ENCODE measurements at regions not wholly inside any gene's neighbourhood (a gene's known extent, or its start where the extent isn't known, plus 50 kb on each side); places are given as distances from the start of the nearest gene placed in this dataset.

GRCh38 chr14:58755031-58755925 lies 117.5 kb downstream of the DACT1 start:
- DNase-seq (peak in 2 of 3 donors; percentile 35), ATAC-seq (peak; percentile 63)
- no peak for TF ChIP-seq CTCF (IDR thresholded peaks at IDR 0.05)
- Histone ChIP-seq H3K4me3 (no peak overlapping the region), H3K4me1 (ENCODE audit: low read depth) (peaks cover 56% of the 10 kb centered on the region), H3K9me3 (no peaks in the 10 kb centered on the region), H3K36me3 (ENCODE audit: low read depth) (no peaks in the 10 kb centered on the region)
- intact Hi-C loops (cut with DNase I, micrococcal nuclease), result no loop called here

DNA sequence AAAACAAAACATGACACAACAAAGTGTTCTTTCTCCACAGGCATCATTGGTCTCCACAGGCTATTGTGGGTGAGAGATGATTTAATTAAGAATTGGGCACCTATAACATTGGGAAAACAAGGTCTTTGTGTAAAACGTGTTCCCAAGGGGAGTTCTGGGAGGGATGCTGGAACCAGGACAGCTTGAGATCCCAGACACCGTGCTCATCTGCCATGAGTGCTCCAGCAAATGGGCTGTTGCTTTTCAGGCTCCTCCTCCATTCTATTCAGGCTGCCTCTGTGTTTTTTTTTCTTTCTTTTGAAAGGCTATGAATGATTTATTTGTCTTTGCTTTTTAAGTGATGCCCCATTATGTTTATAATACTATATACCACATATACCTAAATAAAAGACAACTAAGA lies 122.4 kb downstream of the DACT1 start:
- intact Hi-C loops (cut with DNase I, micrococcal nuclease), result no loop called here
- no peak for ATAC-seq
- TF ChIP-seq CTCF (IDR thresholded peaks at IDR 0.05), result no peak

DNA sequence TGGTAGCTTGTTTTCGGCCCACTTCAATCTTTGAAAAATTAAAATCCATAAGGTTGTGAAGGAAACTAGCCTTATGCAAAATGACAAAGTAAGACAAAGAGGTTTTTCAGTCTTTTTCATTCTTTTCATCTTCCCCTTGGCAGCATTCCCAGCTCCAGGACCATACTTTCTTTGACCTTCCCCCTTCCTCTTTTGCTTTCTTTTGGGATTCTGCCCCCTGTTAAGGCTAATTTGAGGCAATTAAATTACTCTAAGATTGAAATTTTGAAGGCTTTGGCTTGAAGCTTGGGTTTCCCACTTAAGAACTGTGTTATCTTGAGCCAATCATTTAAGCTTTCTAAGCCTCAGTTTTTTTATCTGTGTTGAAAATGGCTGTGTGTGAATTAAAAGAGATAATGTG lies 124.9 kb downstream of the DACT1 start:
- intact Hi-C loops (cut with DNase I, micrococcal nuclease), result no loop called here
- TF ChIP-seq CTCF (IDR thresholded peaks at IDR 0.05), result no peak
- no peak for DNase-seq
- H3K36me3 ChIP-seq (ENCODE audit: low read depth), result no peaks in the 10 kb centered on the region
- no peak for ATAC-seq
- no peaks in the 10 kb centered on the region for H3K9me3 ChIP-seq
- no peak overlapping the region for H3K4me3 ChIP-seq
- H3K4me1 ChIP-seq (ENCODE audit: low read depth), result no peaks in the 10 kb centered on the region

More for the DNA sequence above, 122.4 kb downstream of the DACT1 start:
- Histone ChIP-seq H3K4me3 (no peak overlapping the region), H3K4me1 (ENCODE audit: low read depth) (peaks cover 15% of the 10 kb centered on the region), H3K9me3 (no peaks in the 10 kb centered on the region), H3K36me3 (ENCODE audit: low read depth) (no peaks in the 10 kb centered on the region)
- DNase-seq, result no peak

DNA sequence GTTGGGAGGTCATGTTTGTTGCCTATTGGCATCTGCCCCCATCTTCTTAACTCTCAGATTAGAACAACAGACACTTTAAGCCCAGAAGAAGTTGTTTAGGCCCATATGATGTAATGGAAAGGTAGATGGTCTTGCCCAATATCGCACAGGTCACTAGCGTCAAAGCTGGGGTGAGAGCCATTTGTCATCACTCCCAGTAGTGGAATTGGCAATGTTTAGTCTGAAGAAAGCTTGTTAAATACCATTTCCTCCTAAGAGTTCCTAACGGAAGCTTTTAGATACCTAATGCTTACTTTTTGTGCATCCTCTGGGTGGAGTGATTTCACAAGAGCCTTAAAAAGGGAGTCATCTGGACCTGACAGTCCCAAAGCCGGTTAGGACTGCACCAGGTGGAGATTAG lies 125.4 kb downstream of the DACT1 start:
- no peaks in the 10 kb centered on the region for H3K36me3 ChIP-seq (ENCODE audit: low read depth)
- H3K4me3 ChIP-seq, result no peak overlapping the region
- intact Hi-C loops (cut with DNase I, micrococcal nuclease), result no loop called here
- H3K9me3 ChIP-seq, result no peaks in the 10 kb centered on the region
- ATAC-seq (no peak), DNase-seq (no peak)
- no peak for TF ChIP-seq CTCF (IDR thresholded peaks at IDR 0.05)
- no peaks in the 10 kb centered on the region for H3K4me1 ChIP-seq (ENCODE audit: low read depth)

GRCh38 chr14:58765418-58765831 lies 127.7 kb downstream of the DACT1 start:
- DNase-seq (no peak), ATAC-seq (no peak)
- no peak for TF ChIP-seq CTCF (IDR thresholded peaks at IDR 0.05)
- H3K4me1 ChIP-seq (ENCODE audit: low read depth), result peaks cover 7% of the 10 kb centered on the region
- no peaks in the 10 kb centered on the region for H3K36me3 ChIP-seq (ENCODE audit: low read depth)
- intact Hi-C loops (cut with DNase I, micrococcal nuclease), result no loop called here
- H3K9me3 ChIP-seq, result no peaks in the 10 kb centered on the region
- no peak overlapping the region for H3K4me3 ChIP-seq

All from mucosa of descending colon (tissue), 3 donors.